ENCODE measurements at regions not wholly inside any gene's neighbourhood (a gene's known extent, or its start where the extent isn't known, plus 50 kb on each side); places are given as distances from the start of the nearest gene placed in this dataset.

- Histone ChIP-seq H3K27ac (ENCODE audit: low read depth, low read length) (no peak overlapping the region), H3K9ac (ENCODE audit: low read depth, low read length) (no peak overlapping the region), H3K4me1 (ENCODE audit: control insufficient read depth, insufficient read depth, low read length) (peaks cover 31% of the 10 kb centered on the region), H3K27me3 (ENCODE audit: control insufficient read depth, insufficient read depth, low read length) (no peaks in the 10 kb centered on the region), H3K36me3 (ENCODE audit: control insufficient read depth, insufficient read depth, low read length) (no peaks in the 10 kb centered on the region), H3K9me3 (ENCODE audit: control insufficient read depth, insufficient read depth, low read length) (no peaks in the 10 kb centered on the region), H3K4me3 (ENCODE audit: low read depth, low read length) (no peak overlapping the region)
These were observed 366.4 kb upstream of the RIOK2 start for GRCh38 chr5:97549496-97549895.

- Histone ChIP-seq H3K9me3 (ENCODE audit: control insufficient read depth, insufficient read depth, low read length) (no peaks in the 10 kb centered on the region), H3K36me3 (ENCODE audit: control insufficient read depth, insufficient read depth, low read length) (no peaks in the 10 kb centered on the region), H3K27ac (ENCODE audit: low read depth, low read length) (peak overlapping the region; percentile 72), H3K27me3 (ENCODE audit: control insufficient read depth, insufficient read depth, low read length) (no peaks in the 10 kb centered on the region), H3K4me3 (ENCODE audit: low read depth, low read length) (no peak overlapping the region), H3K4me1 (ENCODE audit: control insufficient read depth, insufficient read depth, low read length) (peaks cover 25% of the 10 kb centered on the region), H3K9ac (ENCODE audit: low read depth, low read length) (no peak overlapping the region)
These were observed 367.1 kb upstream of the RIOK2 start for GRCh38 chr5:97550164-97550563.

- peaks cover 19% of the 10 kb centered on the region for H3K4me1 ChIP-seq (ENCODE audit: control insufficient read depth, insufficient read depth, low read length)
- no peaks in the 10 kb centered on the region for H3K27me3 ChIP-seq (ENCODE audit: control insufficient read depth, insufficient read depth, low read length)
- no peaks in the 10 kb centered on the region for H3K36me3 ChIP-seq (ENCODE audit: control insufficient read depth, insufficient read depth, low read length)
- no peak overlapping the region for H3K9ac ChIP-seq (ENCODE audit: low read depth, low read length)
- no peaks in the 10 kb centered on the region for H3K9me3 ChIP-seq (ENCODE audit: control insufficient read depth, insufficient read depth, low read length)
- peak overlapping the region; percentile 30 for H3K27ac ChIP-seq (ENCODE audit: low read depth, low read length)
- no peak overlapping the region for H3K4me3 ChIP-seq (ENCODE audit: low read depth, low read length)
These were observed 367.8 kb upstream of the RIOK2 start for GRCh38 chr5:97550818-97551217.

GRCh38 chr5:97553604-97554452 lies 370.8 kb upstream of the RIOK2 start:
- no peak overlapping the region for H3K27ac ChIP-seq (ENCODE audit: low read depth, low read length)

GRCh38 chr5:97554977-97555643 lies 372.1 kb upstream of the RIOK2 start:
- H3K9me3 ChIP-seq (ENCODE audit: control insufficient read depth, insufficient read depth, low read length), result no peaks in the 10 kb centered on the region
- peaks cover 5% of the 10 kb centered on the region for H3K4me1 ChIP-seq (ENCODE audit: control insufficient read depth, insufficient read depth, low read length)
- H3K4me3 ChIP-seq (ENCODE audit: low read depth, low read length), result no peak overlapping the region
- H3K36me3 ChIP-seq (ENCODE audit: control insufficient read depth, insufficient read depth, low read length), result no peaks in the 10 kb centered on the region
- no peak overlapping the region for H3K9ac ChIP-seq (ENCODE audit: low read depth, low read length)
- H3K27me3 ChIP-seq (ENCODE audit: control insufficient read depth, insufficient read depth, low read length), result no peaks in the 10 kb centered on the region
- H3K27ac ChIP-seq (ENCODE audit: low read depth, low read length), result no peak overlapping the region

More at GRCh38 chr5:97553604-97554452, 370.8 kb upstream of the RIOK2 start:
- H3K9me3 ChIP-seq (ENCODE audit: control insufficient read depth, insufficient read depth, low read length), result no peaks in the 10 kb centered on the region
- peaks cover 14% of the 10 kb centered on the region for H3K4me1 ChIP-seq (ENCODE audit: control insufficient read depth, insufficient read depth, low read length)
- no peaks in the 10 kb centered on the region for H3K27me3 ChIP-seq (ENCODE audit: control insufficient read depth, insufficient read depth, low read length)
- no peak overlapping the region for H3K4me3 ChIP-seq (ENCODE audit: low read depth, low read length)
- H3K9ac ChIP-seq (ENCODE audit: low read depth, low read length), result no peak overlapping the region
- H3K36me3 ChIP-seq (ENCODE audit: control insufficient read depth, insufficient read depth, low read length), result no peaks in the 10 kb centered on the region

- H3K4me1 ChIP-seq (ENCODE audit: control insufficient read depth, insufficient read depth, low read length), result 0 out of 2 replicates have a peak, but pooled peaks cover under 1% of the 10 kb centered on the region
- no peaks in the 10 kb centered on the region for H3K27me3 ChIP-seq (ENCODE audit: control insufficient read depth, insufficient read depth, low read length)
- H3K9me3 ChIP-seq (ENCODE audit: control insufficient read depth, insufficient read depth, low read length), result no peaks in the 10 kb centered on the region
- H3K27ac ChIP-seq (ENCODE audit: low read depth, low read length), result no peak overlapping the region
- H3K9ac ChIP-seq (ENCODE audit: low read depth, low read length), result no peak overlapping the region
- H3K36me3 ChIP-seq (ENCODE audit: control insufficient read depth, insufficient read depth, low read length), result no peaks in the 10 kb centered on the region
- H3K4me3 ChIP-seq (ENCODE audit: low read depth, low read length), result no peak overlapping the region
These were observed 372.6 kb upstream of the RIOK2 start for GRCh38 chr5:97555644-97555981.

GRCh38 chr5:97559827-97560598 lies 377.0 kb upstream of the RIOK2 start:
- Histone ChIP-seq H3K4me3 (ENCODE audit: low read depth, low read length) (no peak overlapping the region), H3K27me3 (ENCODE audit: control insufficient read depth, insufficient read depth, low read length) (no peaks in the 10 kb centered on the region), H3K27ac (ENCODE audit: low read depth, low read length) (no peak overlapping the region), H3K4me1 (ENCODE audit: control insufficient read depth, insufficient read depth, low read length) (no peaks in the 10 kb centered on the region), H3K36me3 (ENCODE audit: control insufficient read depth, insufficient read depth, low read length) (no peaks in the 10 kb centered on the region), H3K9ac (ENCODE audit: low read depth, low read length) (no peak overlapping the region), H3K9me3 (ENCODE audit: control insufficient read depth, insufficient read depth, low read length) (no peaks in the 10 kb centered on the region)

- no peak overlapping the region for H3K9ac ChIP-seq (ENCODE audit: low read depth, low read length)
- no peaks in the 10 kb centered on the region for H3K27me3 ChIP-seq (ENCODE audit: control insufficient read depth, insufficient read depth, low read length)
- H3K9me3 ChIP-seq (ENCODE audit: control insufficient read depth, insufficient read depth, low read length), result no peaks in the 10 kb centered on the region
- H3K36me3 ChIP-seq (ENCODE audit: control insufficient read depth, insufficient read depth, low read length), result no peaks in the 10 kb centered on the region
- no peaks in the 10 kb centered on the region for H3K4me1 ChIP-seq (ENCODE audit: control insufficient read depth, insufficient read depth, low read length)
- H3K27ac ChIP-seq (ENCODE audit: low read depth, low read length), result no peak overlapping the region
- no peak overlapping the region for H3K4me3 ChIP-seq (ENCODE audit: low read depth, low read length)
These were observed 377.5 kb upstream of the RIOK2 start for GRCh38 chr5:97560599-97560993.

GRCh38 chr5:97563050-97563657 lies 380.1 kb upstream of the RIOK2 start:
- no peaks in the 10 kb centered on the region for H3K27me3 ChIP-seq (ENCODE audit: control insufficient read depth, insufficient read depth, low read length)
- no peaks in the 10 kb centered on the region for H3K4me1 ChIP-seq (ENCODE audit: control insufficient read depth, insufficient read depth, low read length)
- no peaks in the 10 kb centered on the region for H3K36me3 ChIP-seq (ENCODE audit: control insufficient read depth, insufficient read depth, low read length)
- H3K27ac ChIP-seq (ENCODE audit: low read depth, low read length), result no peak overlapping the region
- no peak overlapping the region for H3K4me3 ChIP-seq (ENCODE audit: low read depth, low read length)
- H3K9ac ChIP-seq (ENCODE audit: low read depth, low read length), result no peak overlapping the region
- H3K9me3 ChIP-seq (ENCODE audit: control insufficient read depth, insufficient read depth, low read length), result peaks cover 4% of the 10 kb centered on the region; the same call in 1 of the 2 replicates

GRCh38 chr5:97568382-97568781 lies 385.3 kb upstream of the RIOK2 start:
- H3K27me3 ChIP-seq (ENCODE audit: control insufficient read depth, insufficient read depth, low read length), result no peaks in the 10 kb centered on the region
- H3K27ac ChIP-seq (ENCODE audit: low read depth, low read length), result no peak overlapping the region
- H3K36me3 ChIP-seq (ENCODE audit: control insufficient read depth, insufficient read depth, low read length), result no peaks in the 10 kb centered on the region
- H3K4me1 ChIP-seq (ENCODE audit: control insufficient read depth, insufficient read depth, low read length), result no peaks in the 10 kb centered on the region
- H3K9ac ChIP-seq (ENCODE audit: low read depth, low read length), result no peak overlapping the region
- H3K4me3 ChIP-seq (ENCODE audit: low read depth, low read length), result no peak overlapping the region; the same call in 1 of the 2 replicates
- peaks cover 34% of the 10 kb centered on the region for H3K9me3 ChIP-seq (ENCODE audit: control insufficient read depth, insufficient read depth, low read length)
